OCI-LY1 (cell line): ENCODE measurements at regions not wholly inside any gene's neighbourhood (a gene's known extent, or its start where the extent isn't known, plus 50 kb on each side); places are given as distances from the start of the nearest gene placed in this dataset.

Source experiments
- H2AFZ ChIP-seq: fragments of 200-600 bp; sonication (generic), shearing (Covaris generic); 2 replicates; pipeline ENCODE4 v1.6.0; 2014; ENCODE audit warnings: antibody characterized with exemption, mild to moderate bottlenecking, low read length
- H3F3A ChIP-seq: fragments of 200-600 bp; sonication (generic), shearing (Covaris generic); 2 replicates; pipeline ENCODE4 v1.6.0; 2014; ENCODE audit warnings: mild to moderate bottlenecking, antibody characterized with exemption, low read length, moderate library complexity; ENCODE audit not compliant: insufficient read depth
- H3K27ac ChIP-seq: fragments of 200-600 bp; sonication (generic); 2 replicates; pipeline ENCODE4 v1.5.1; 2014; ENCODE audit warnings: low read length, mixed run types, mild to moderate bottlenecking, low read depth; ENCODE audit not compliant: poor library complexity, severe bottlenecking
- H3K27me3 ChIP-seq: fragments of 200-600 bp; sonication (generic); 2 replicates; pipeline ENCODE4 v1.6.0; 2014; ENCODE audit warnings: antibody characterized with exemption, mild to moderate bottlenecking, low read length, moderate library complexity; ENCODE audit not compliant: insufficient read depth
- H3K36me3 ChIP-seq: fragments of 200-600 bp; sonication (generic); 2 replicates; pipeline ENCODE4 v1.6.1; 2014; ENCODE audit warnings: mild to moderate bottlenecking, antibody characterized with exemption, low read length, moderate library complexity, mixed read lengths; ENCODE audit not compliant: insufficient read depth
- H3K4me1 ChIP-seq: fragments of 200-600 bp; sonication (generic); 2 replicates; pipeline ENCODE4 v1.5.1; 2014; ENCODE audit warnings: mild to moderate bottlenecking, low read length, moderate library complexity; ENCODE audit not compliant: insufficient read depth, severe bottlenecking
- H3K4me2 ChIP-seq: fragments of 200-600 bp; sonication (generic), shearing (Covaris generic); 2 replicates; pipeline ENCODE4 v1.6.1; 2014; ENCODE audit warnings: low read length
- H3K4me3 ChIP-seq: fragments of 200-600 bp; sonication (generic); 2 replicates; pipeline ENCODE4 v1.5.1; 2014; ENCODE audit warnings: low read length, low read depth, mild to moderate bottlenecking, mixed read lengths; ENCODE audit not compliant: poor library complexity, severe bottlenecking
- H3K79me2 ChIP-seq: fragments of 200-600 bp; shearing (Covaris generic); 2 replicates; pipeline ENCODE4 v1.6.1; 2016; ENCODE audit warnings: mixed run types, low read length, mixed read lengths; ENCODE audit not compliant: insufficient read depth
- H3K9ac ChIP-seq: fragments of 200-600 bp; sonication (generic), shearing (Covaris generic); 2 replicates; pipeline ENCODE4 v1.6.1; 2014; ENCODE audit warnings: mild to moderate bottlenecking, low read length, mixed read lengths
- H3K9me2 ChIP-seq: fragments of 200-600 bp; sonication (generic), shearing (Covaris generic); 2 replicates; pipeline ENCODE4 v1.6.1; 2014; ENCODE audit warnings: low read depth, mild to moderate bottlenecking, low read length, mixed read lengths
- H3K9me3 ChIP-seq: fragments of 200-600 bp; shearing (Covaris generic); 2 replicates; pipeline ENCODE4 v1.6.1; 2014; ENCODE audit warnings: low read length, mixed read lengths
- H4K20me1 ChIP-seq: fragments of 200-600 bp; sonication (generic), shearing (Covaris generic); 2 replicates; pipeline ENCODE4 v1.6.0; 2016; ENCODE audit warnings: mild to moderate bottlenecking, low read length; ENCODE audit not compliant: insufficient read depth
- EZH2 ChIP-seq: fragments of 200-600 bp; sonication (generic), shearing (Covaris generic); IDR thresholded peaks from 2 replicates; pipeline ENCODE4 v1.8.0; 2017; ENCODE audit warnings: borderline replicate concordance, mixed run types, mild to moderate bottlenecking, antibody characterized with exemption, low read length, moderate library complexity, mixed read lengths
- TF ChIP-seq, protein P1 (sequence below): fragments of 200-600 bp; sonication (generic), shearing (Covaris generic); IDR thresholded peaks from 2 replicates; pipeline ENCODE4 v1.5.1; 2017; ENCODE audit warnings: mild to moderate bottlenecking, antibody characterized with exemption, low read length, moderate library complexity, mixed read lengths

DNA sequence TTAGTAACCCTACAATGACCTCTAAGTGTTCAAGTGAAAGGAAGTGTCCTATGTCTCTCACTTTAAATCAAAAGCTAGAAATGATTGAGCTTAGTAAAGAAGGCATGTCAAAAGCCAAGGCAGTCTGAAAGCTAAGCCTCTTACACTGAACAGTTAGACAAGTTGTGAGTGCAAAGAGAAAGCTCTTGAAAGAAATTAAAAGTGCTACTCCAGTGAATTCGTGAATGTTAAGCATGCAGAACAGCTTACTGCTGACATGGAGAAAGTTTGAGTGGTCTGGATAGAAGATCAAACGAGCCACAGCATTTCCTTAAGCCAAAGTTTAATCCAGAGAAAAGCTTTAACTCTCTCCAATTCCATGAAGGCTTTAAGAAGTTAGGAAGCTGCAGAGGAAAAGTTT is 373.7 kb downstream of the NR4A2 start:
- Histone ChIP-seq H3K4me1 (no peaks in the 10 kb centered on the region), H3F3A (no peaks in the 10 kb centered on the region), H3K79me2 (no peaks in the 10 kb centered on the region), H3K9me2 (no peaks in the 10 kb centered on the region), H3K27me3 (no peaks in the 10 kb centered on the region), H4K20me1 (no peaks in the 10 kb centered on the region), H3K4me2 (no peak overlapping the region), H2AFZ (no peak overlapping the region), H3K36me3 (no peaks in the 10 kb centered on the region), H3K9me3 (no peaks in the 10 kb centered on the region), H3K27ac (no peak overlapping the region), H3K9ac (no peak overlapping the region), H3K4me3 (no peak overlapping the region)
- no peak for TF ChIP-seq EZH2
- TF ChIP-seq, protein P1, sequence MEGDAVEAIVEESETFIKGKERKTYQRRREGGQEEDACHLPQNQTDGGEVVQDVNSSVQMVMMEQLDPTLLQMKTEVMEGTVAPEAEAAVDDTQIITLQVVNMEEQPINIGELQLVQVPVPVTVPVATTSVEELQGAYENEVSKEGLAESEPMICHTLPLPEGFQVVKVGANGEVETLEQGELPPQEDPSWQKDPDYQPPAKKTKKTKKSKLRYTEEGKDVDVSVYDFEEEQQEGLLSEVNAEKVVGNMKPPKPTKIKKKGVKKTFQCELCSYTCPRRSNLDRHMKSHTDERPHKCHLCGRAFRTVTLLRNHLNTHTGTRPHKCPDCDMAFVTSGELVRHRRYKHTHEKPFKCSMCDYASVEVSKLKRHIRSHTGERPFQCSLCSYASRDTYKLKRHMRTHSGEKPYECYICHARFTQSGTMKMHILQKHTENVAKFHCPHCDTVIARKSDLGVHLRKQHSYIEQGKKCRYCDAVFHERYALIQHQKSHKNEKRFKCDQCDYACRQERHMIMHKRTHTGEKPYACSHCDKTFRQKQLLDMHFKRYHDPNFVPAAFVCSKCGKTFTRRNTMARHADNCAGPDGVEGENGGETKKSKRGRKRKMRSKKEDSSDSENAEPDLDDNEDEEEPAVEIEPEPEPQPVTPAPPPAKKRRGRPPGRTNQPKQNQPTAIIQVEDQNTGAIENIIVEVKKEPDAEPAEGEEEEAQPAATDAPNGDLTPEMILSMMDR = no peak

DNA sequence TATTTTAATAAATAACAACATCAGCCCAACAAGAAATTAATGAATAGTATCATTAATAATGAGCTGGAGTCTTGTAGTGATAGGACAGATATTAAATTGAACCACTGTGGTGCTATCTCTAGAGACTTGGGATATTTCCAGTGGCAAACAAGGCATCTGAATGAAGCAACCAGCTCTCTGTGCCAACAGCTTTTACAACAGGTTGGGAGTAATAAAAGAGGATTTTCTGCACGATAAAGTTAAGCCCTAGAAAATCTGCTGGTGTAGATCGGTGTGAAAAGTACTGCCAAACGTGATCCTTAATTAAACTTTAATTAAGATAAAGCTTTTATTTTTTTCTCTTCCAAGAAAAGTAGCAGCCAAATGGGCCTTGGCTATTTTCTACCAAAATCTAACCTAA is 385.5 kb downstream of the NR4A2 start:
- H3K36me3 ChIP-seq = no peaks in the 10 kb centered on the region
- no peak for TF ChIP-seq EZH2
- TF ChIP-seq, protein P1 = no peak
- H3K27me3 ChIP-seq = no peaks in the 10 kb centered on the region
- no peak overlapping the region for H3K4me3 ChIP-seq
- no peaks in the 10 kb centered on the region for H3K9me3 ChIP-seq
- no peak overlapping the region for H3K9ac ChIP-seq
- H2AFZ ChIP-seq = no peak overlapping the region
- H3K4me1 ChIP-seq = no peaks in the 10 kb centered on the region
- no peak overlapping the region for H3K27ac ChIP-seq
- no peaks in the 10 kb centered on the region for H3K79me2 ChIP-seq
- H3F3A ChIP-seq = no peaks in the 10 kb centered on the region
- no peaks in the 10 kb centered on the region for H4K20me1 ChIP-seq
- no peaks in the 10 kb centered on the region for H3K9me2 ChIP-seq
- H3K4me2 ChIP-seq = no peak overlapping the region

DNA sequence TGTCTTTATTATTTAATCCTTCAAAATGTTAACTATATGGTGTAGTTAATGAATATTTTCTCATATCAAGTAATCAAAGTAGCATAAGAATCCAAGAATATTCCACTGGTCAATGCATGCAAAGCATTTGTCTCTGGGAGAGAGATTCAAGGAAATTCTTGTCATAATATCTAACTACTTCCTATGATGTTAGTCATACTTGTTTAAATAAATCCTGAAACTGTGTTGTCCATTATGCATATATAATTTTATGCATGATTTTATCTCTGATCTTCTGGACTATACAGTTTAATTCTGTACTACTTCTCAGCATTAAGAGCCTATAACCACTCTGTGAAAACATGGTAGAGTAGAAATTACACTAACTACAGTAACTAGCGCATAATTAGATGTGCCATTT is 388.3 kb downstream of the NR4A2 start:
- Histone ChIP-seq H3K4me3 (no peak overlapping the region), H3K36me3 (no peaks in the 10 kb centered on the region), H3K9ac (no peak overlapping the region), H3K27me3 (no peaks in the 10 kb centered on the region), H3K4me1 (no peaks in the 10 kb centered on the region), H3K27ac (no peak overlapping the region), H3K4me2 (no peak overlapping the region), H2AFZ (no peak overlapping the region), H3K9me3 (no peaks in the 10 kb centered on the region), H3K79me2 (no peaks in the 10 kb centered on the region), H3K9me2 (no peaks in the 10 kb centered on the region), H4K20me1 (no peaks in the 10 kb centered on the region), H3F3A (no peaks in the 10 kb centered on the region)
- no peak for TF ChIP-seq EZH2

DNA sequence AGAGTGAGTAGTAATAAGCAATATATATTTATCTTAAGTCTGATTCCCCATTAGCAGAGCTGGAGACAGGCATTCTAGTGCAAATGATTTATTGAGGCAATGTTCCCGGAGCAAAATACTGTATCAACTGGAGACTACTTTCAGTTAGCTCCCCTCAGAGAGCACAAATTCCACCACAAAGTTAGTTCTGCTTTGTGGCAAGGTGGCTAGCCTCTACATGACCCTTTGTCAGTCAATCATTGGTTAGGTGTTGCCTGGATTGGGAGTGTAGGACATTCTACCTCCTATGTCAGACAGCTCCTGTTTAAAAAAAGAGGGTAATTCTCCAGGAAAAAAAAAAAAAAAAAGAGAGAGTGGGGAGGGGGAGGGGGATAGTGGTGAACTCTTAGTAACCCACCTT is 402.2 kb downstream of the NR4A2 start:
- TF ChIP-seq, protein P1 = no peak
- no peak for TF ChIP-seq EZH2

More for the DNA sequence above, 402.2 kb downstream of the NR4A2 start:
- Histone ChIP-seq H3K79me2 (no peaks in the 10 kb centered on the region), H3K36me3 (no peaks in the 10 kb centered on the region), H4K20me1 (no peaks in the 10 kb centered on the region), H3K27ac (no peak overlapping the region), H3K9me2 (no peaks in the 10 kb centered on the region), H3F3A (no peaks in the 10 kb centered on the region), H3K4me3 (no peak overlapping the region), H3K4me1 (no peaks in the 10 kb centered on the region), H3K4me2 (no peak overlapping the region), H2AFZ (no peak overlapping the region), H3K27me3 (no peaks in the 10 kb centered on the region), H3K9me3 (no peaks in the 10 kb centered on the region), H3K9ac (no peak overlapping the region)
